Testis (tissue), 2 donors: ENCODE measurements at regions not wholly inside any gene's neighbourhood (a gene's known extent, or its start where the extent isn't known, plus 50 kb on each side); places are given as distances from the start of the nearest gene placed in this dataset.

Experiments used
- CTCF ChIP-seq, 3 experiments: fragments of 450-650 bp in 2 of 3; fragments of 200-600 bp in 1 of 3; sonication (generic) in 1 of 3; IDR thresholded peaks; one replicate each; pipeline ENCODE4 v1.5.1; 2016 to 2019; ENCODE audit warnings: antibody characterized with exemption in 3 of 3, mild to moderate bottlenecking in 2 of 3, moderate library complexity in 1 of 3
- POLR2A ChIP-seq: fragments of 450-650 bp; IDR thresholded peaks from one replicate; pipeline ENCODE4 v1.6.1; 2017; ENCODE audit warnings: antibody characterized with exemption, mild to moderate bottlenecking, moderate library complexity

- no peak for TF ChIP-seq CTCF (IDR thresholded peaks at IDR 0.05)
- no peak for TF ChIP-seq POLR2A
These were observed 86.2 kb upstream of the ZNF469 start for GRCh38 chr16:88296437-88297177.
